ENCODE measurements at regions not wholly inside any gene's neighbourhood (a gene's known extent, or its start where the extent isn't known, plus 50 kb on each side); places are given as distances from the start of the nearest gene placed in this dataset.

DNA sequence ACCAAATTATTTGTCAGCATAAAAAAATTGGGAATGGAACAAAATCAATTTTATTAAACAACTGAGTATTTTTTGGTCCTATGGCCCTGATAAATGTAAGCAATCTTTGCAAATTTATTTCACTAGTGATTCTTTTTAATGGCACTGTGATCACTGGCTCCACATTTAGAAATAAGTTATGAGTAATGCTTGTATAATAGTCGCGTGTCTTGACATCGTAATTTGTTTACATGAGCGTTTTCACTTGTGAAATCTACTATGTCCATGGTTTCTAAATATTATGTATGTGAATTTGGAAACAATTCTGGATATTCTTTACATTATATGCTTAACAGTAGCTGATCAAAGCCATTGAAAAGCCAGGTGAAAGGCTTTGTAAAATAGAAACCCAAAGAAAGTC is 817.5 kb downstream of the EFNA5 start:
- TF ChIP-seq ZFP3 (CRISPR knock-in tag; IDR thresholded peaks at IDR 0.05) (no peak), TOX (CRISPR knock-in tag; IDR thresholded peaks at IDR 0.05; ENCODE audit: borderline replicate concordance) (no peak), CREB5 (CRISPR knock-in tag; IDR thresholded peaks at IDR 0.05; ENCODE audit: low read depth) (no peak), OSR1 (CRISPR knock-in tag; IDR thresholded peaks at IDR 0.05) (no peak), BACH2 (CRISPR knock-in tag; IDR thresholded peaks at IDR 0.05; ENCODE audit: borderline replicate concordance) (no peak), CSDC2 (CRISPR knock-in tag; IDR thresholded peaks at IDR 0.05) (no peak), PPARA (CRISPR knock-in tag; IDR thresholded peaks at IDR 0.05; ENCODE audit: borderline replicate concordance) (no peak), ZNF8 (CRISPR knock-in tag; IDR thresholded peaks at IDR 0.05) (no peak), GLIS3 (CRISPR knock-in tag; IDR thresholded peaks at IDR 0.05) (no peak), ZFP30 (CRISPR knock-in tag; IDR thresholded peaks at IDR 0.05) (no peak), ZNF565 (CRISPR knock-in tag; conservative IDR thresholded peaks at IDR 0.05; ENCODE audit: low read depth) (no peak), ARNTL (CRISPR knock-in tag; IDR thresholded peaks at IDR 0.05; ENCODE audit: borderline replicate concordance, low read depth) (no peak), ESRRG (CRISPR knock-in tag; IDR thresholded peaks at IDR 0.05) (no peak), CSRNP3 (CRISPR knock-in tag; IDR thresholded peaks at IDR 0.05) (no peak), SNAI2 (CRISPR knock-in tag; IDR thresholded peaks at IDR 0.05) (no peak), RARB (CRISPR knock-in tag; IDR thresholded peaks at IDR 0.05) (no peak)
- TF ChIP-seq, protein P1, sequence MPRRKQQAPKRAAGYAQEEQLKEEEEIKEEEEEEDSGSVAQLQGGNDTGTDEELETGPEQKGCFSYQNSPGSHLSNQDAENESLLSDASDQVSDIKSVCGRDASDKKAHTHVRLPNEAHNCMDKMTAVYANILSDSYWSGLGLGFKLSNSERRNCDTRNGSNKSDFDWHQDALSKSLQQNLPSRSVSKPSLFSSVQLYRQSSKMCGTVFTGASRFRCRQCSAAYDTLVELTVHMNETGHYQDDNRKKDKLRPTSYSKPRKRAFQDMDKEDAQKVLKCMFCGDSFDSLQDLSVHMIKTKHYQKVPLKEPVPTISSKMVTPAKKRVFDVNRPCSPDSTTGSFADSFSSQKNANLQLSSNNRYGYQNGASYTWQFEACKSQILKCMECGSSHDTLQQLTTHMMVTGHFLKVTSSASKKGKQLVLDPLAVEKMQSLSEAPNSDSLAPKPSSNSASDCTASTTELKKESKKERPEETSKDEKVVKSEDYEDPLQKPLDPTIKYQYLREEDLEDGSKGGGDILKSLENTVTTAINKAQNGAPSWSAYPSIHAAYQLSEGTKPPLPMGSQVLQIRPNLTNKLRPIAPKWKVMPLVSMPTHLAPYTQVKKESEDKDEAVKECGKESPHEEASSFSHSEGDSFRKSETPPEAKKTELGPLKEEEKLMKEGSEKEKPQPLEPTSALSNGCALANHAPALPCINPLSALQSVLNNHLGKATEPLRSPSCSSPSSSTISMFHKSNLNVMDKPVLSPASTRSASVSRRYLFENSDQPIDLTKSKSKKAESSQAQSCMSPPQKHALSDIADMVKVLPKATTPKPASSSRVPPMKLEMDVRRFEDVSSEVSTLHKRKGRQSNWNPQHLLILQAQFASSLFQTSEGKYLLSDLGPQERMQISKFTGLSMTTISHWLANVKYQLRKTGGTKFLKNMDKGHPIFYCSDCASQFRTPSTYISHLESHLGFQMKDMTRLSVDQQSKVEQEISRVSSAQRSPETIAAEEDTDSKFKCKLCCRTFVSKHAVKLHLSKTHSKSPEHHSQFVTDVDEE (CRISPR knock-in tag; IDR thresholded peaks at IDR 0.05), result no peak
- no peak for ATAC-seq

DNA sequence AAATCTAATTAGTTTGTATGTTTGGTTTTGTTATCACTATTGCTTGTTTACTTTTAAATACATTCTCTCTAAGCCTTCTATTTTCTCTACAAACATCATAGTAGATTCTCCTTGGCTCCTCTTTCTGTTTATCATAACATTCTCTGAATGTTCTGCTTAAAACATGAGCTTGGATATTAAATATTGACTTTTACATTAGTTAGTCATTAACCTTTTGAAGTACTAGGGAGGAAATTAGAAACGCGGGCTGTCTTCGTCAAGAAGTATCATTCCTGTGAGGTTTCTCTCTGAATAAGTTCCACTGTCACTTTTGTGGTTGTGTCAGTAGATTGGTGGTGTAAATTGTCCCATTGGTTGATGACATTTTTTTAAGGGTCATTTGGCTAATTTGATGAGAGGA is 821.5 kb downstream of the EFNA5 start:
- no peak for ATAC-seq
- TF ChIP-seq CSDC2 (CRISPR knock-in tag; IDR thresholded peaks at IDR 0.05), result no peak
- no peak for TF ChIP-seq OSR1 (CRISPR knock-in tag; IDR thresholded peaks at IDR 0.05)
- no peak for TF ChIP-seq ESRRG (CRISPR knock-in tag; IDR thresholded peaks at IDR 0.05)
- TF ChIP-seq ARNTL (CRISPR knock-in tag; IDR thresholded peaks at IDR 0.05; ENCODE audit: borderline replicate concordance, low read depth), result no peak
- no peak for TF ChIP-seq ISL1 (CRISPR knock-in tag; IDR thresholded peaks at IDR 0.05)
- no peak for TF ChIP-seq RARB (CRISPR knock-in tag; IDR thresholded peaks at IDR 0.05)
- TF ChIP-seq, protein P2, sequence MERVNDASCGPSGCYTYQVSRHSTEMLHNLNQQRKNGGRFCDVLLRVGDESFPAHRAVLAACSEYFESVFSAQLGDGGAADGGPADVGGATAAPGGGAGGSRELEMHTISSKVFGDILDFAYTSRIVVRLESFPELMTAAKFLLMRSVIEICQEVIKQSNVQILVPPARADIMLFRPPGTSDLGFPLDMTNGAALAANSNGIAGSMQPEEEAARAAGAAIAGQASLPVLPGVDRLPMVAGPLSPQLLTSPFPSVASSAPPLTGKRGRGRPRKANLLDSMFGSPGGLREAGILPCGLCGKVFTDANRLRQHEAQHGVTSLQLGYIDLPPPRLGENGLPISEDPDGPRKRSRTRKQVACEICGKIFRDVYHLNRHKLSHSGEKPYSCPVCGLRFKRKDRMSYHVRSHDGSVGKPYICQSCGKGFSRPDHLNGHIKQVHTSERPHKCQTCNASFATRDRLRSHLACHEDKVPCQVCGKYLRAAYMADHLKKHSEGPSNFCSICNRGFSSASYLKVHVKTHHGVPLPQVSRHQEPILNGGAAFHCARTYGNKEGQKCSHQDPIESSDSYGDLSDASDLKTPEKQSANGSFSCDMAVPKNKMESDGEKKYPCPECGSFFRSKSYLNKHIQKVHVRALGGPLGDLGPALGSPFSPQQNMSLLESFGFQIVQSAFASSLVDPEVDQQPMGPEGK (CRISPR knock-in tag; IDR thresholded peaks at IDR 0.05; ENCODE audit: borderline replicate concordance), result no peak
- TF ChIP-seq ZNF565 (CRISPR knock-in tag; conservative IDR thresholded peaks at IDR 0.05; ENCODE audit: low read depth), result no peak
- no peak for TF ChIP-seq ZFP3 (CRISPR knock-in tag; IDR thresholded peaks at IDR 0.05)
- TF ChIP-seq ZNF70 (CRISPR knock-in tag; IDR thresholded peaks at IDR 0.05), result no peak
- no peak for TF ChIP-seq CSRNP3 (CRISPR knock-in tag; IDR thresholded peaks at IDR 0.05)
- no peak for TF ChIP-seq ZNF8 (CRISPR knock-in tag; IDR thresholded peaks at IDR 0.05)
- no peak for TF ChIP-seq ZFP30 (CRISPR knock-in tag; IDR thresholded peaks at IDR 0.05)
- no peak for TF ChIP-seq CREB5 (CRISPR knock-in tag; IDR thresholded peaks at IDR 0.05; ENCODE audit: low read depth)
- no peak for TF ChIP-seq TCF4 (CRISPR knock-in tag; IDR thresholded peaks at IDR 0.05; ENCODE audit: borderline replicate concordance)
- TF ChIP-seq BACH2 (CRISPR knock-in tag; IDR thresholded peaks at IDR 0.05; ENCODE audit: borderline replicate concordance), result no peak
- no peak for TF ChIP-seq SNAI2 (CRISPR knock-in tag; IDR thresholded peaks at IDR 0.05)
- TF ChIP-seq TOX (CRISPR knock-in tag; IDR thresholded peaks at IDR 0.05; ENCODE audit: borderline replicate concordance), result no peak
- TF ChIP-seq POU6F1 (CRISPR knock-in tag; IDR thresholded peaks at IDR 0.05; ENCODE audit: borderline replicate concordance, low read depth), result no peak
- TF ChIP-seq ZC3H10 (CRISPR knock-in tag; IDR thresholded peaks at IDR 0.05), result no peak
